Ishikawa (cell line): ENCODE measurements at regions not wholly inside any gene's neighbourhood (a gene's known extent, or its start where the extent isn't known, plus 50 kb on each side); places are given as distances from the start of the nearest gene placed in this dataset.

Experiments used
- CREB1 ChIP-seq: IDR thresholded peaks from 2 replicates; pipeline ENCODE4 v1.6.1; 2012; ENCODE audit warnings: low read depth
- EGR1 ChIP-seq: IDR thresholded peaks from 2 replicates; pipeline ENCODE4 v1.6.1; 2012
- EP300 ChIP-seq: IDR thresholded peaks from 2 replicates; pipeline ENCODE4 v1.6.1; 2012; ENCODE audit warnings: borderline replicate concordance
- MAX ChIP-seq: IDR thresholded peaks from 2 replicates; pipeline ENCODE4 v1.6.1; 2012
- NFIC ChIP-seq: IDR thresholded peaks from 2 replicates; pipeline ENCODE4 v1.6.1; 2012
- RAD21 ChIP-seq: IDR thresholded peaks from 2 replicates; pipeline ENCODE4 v1.6.1; 2012; ENCODE audit warnings: low read depth
- REST ChIP-seq: IDR thresholded peaks from 2 replicates; pipeline ENCODE4 v1.6.1; 2012; ENCODE audit warnings: low read depth, mild to moderate bottlenecking
- TAF1 ChIP-seq: IDR thresholded peaks from 2 replicates; pipeline ENCODE4 v1.6.1; 2012; ENCODE audit warnings: low read depth, mild to moderate bottlenecking
- TCF12 ChIP-seq: IDR thresholded peaks from 2 replicates; pipeline ENCODE4 v1.6.1; 2012; ENCODE audit warnings: low read depth
- TEAD4 ChIP-seq: IDR thresholded peaks from 2 replicates; pipeline ENCODE4 v1.6.1; 2012
- USF1 ChIP-seq: IDR thresholded peaks from 2 replicates; pipeline ENCODE4 v1.6.1; 2012
- YY1 ChIP-seq: IDR thresholded peaks from 2 replicates; pipeline ENCODE4 v1.6.1; 2012; ENCODE audit warnings: low read depth
- ZBTB7A ChIP-seq: IDR thresholded peaks from 2 replicates; pipeline ENCODE4 v1.6.1; 2012; ENCODE audit warnings: low read depth

GRCh38 chr9:105027084-105027483, 99.1 kb upstream of the ABCA1 start:
- no peak for TF ChIP-seq YY1
- no peak for TF ChIP-seq NFIC
- no peak for TF ChIP-seq EP300
- no peak for TF ChIP-seq EGR1
- TF ChIP-seq TAF1 = no peak
- TF ChIP-seq REST = no peak
- no peak for TF ChIP-seq USF1
- TF ChIP-seq TCF12 = no peak
- TF ChIP-seq TEAD4 = no peak
- no peak for TF ChIP-seq MAX
- TF ChIP-seq ZBTB7A = no peak
- no peak for TF ChIP-seq CREB1
- TF ChIP-seq RAD21 = no peak
